ENCODE measurements at regions not wholly inside any gene's neighbourhood (a gene's known extent, or its start where the extent isn't known, plus 50 kb on each side); places are given as distances from the start of the nearest gene placed in this dataset.

DNA sequence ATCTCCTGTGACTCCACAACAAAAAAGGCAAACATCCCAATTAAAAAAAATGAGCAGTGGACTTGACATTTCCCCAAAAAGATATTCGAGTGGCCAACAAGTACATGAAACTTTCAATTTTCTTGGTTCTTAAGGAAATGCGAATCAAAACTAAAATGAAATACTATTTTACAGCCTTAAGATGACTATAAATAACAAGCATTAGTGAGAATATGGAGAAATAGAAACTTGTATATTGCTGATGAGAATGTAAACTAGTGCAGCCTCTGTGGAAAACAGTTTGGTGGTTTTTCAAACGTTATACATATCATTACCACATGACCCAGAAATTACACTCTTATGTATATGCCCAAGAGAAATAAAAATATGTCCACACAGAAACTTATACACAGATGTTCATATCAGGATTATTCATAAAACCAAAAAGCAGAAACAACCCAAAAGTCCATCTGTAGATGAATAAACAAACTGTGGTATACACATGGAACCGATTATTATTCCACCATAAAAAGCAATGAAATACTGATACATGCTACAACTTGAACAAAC is 153.2 kb upstream of the GPR149 start:
- Histone ChIP-seq H3K9me2 (ENCODE audit: low read depth, low read length) (no peaks in the 10 kb centered on the region), H3K79me2 (ENCODE audit: insufficient read depth, low read length) (no peaks in the 10 kb centered on the region), H2AFZ (ENCODE audit: low read length) (no peak overlapping the region), H3F3A (ENCODE audit: insufficient read depth, low read length) (no peaks in the 10 kb centered on the region), H3K9me3 (ENCODE audit: low read length) (no peaks in the 10 kb centered on the region), H4K20me1 (ENCODE audit: insufficient read depth, low read length) (no peaks in the 10 kb centered on the region), H3K9ac (ENCODE audit: low read length) (no peak overlapping the region), H3K4me1 (ENCODE audit: insufficient read depth, low read length, severe bottlenecking) (no peaks in the 10 kb centered on the region), H3K4me3 (ENCODE audit: low read depth, low read length, poor library complexity, severe bottlenecking) (no peak overlapping the region), H3K4me2 (ENCODE audit: low read length) (no peak overlapping the region), H3K36me3 (ENCODE audit: insufficient read depth, low read length) (no peaks in the 10 kb centered on the region), H3K27me3 (ENCODE audit: insufficient read depth, low read length) (no peaks in the 10 kb centered on the region), H3K27ac (ENCODE audit: low read depth, low read length, poor library complexity, severe bottlenecking) (no peak overlapping the region)
- TF ChIP-seq, protein P1, sequence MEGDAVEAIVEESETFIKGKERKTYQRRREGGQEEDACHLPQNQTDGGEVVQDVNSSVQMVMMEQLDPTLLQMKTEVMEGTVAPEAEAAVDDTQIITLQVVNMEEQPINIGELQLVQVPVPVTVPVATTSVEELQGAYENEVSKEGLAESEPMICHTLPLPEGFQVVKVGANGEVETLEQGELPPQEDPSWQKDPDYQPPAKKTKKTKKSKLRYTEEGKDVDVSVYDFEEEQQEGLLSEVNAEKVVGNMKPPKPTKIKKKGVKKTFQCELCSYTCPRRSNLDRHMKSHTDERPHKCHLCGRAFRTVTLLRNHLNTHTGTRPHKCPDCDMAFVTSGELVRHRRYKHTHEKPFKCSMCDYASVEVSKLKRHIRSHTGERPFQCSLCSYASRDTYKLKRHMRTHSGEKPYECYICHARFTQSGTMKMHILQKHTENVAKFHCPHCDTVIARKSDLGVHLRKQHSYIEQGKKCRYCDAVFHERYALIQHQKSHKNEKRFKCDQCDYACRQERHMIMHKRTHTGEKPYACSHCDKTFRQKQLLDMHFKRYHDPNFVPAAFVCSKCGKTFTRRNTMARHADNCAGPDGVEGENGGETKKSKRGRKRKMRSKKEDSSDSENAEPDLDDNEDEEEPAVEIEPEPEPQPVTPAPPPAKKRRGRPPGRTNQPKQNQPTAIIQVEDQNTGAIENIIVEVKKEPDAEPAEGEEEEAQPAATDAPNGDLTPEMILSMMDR (IDR thresholded peaks at IDR 0.05; ENCODE audit: low read length), result no peak
- TF ChIP-seq EZH2 (IDR thresholded peaks at IDR 0.05; ENCODE audit: borderline replicate concordance, low read length), result no peak

DNA sequence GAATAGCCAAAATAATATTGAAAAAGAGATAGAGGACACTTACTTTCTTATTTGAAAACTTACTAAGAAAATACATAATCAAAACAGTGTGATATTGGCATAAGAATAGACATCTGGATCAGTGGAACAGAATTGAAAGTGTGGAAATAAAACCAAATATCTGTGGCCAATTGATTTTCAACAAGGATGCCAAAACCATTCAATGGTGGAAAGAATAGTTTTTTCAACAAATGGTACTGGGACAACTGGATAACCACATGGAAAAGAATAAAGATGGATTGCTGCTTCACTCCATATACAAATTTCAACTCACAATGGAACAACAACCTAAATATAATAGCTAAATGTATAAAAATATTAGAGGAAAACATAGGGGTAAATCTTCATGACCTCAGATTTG is 152.5 kb upstream of the GPR149 start:
- no peaks in the 10 kb centered on the region for H3K79me2 ChIP-seq (ENCODE audit: insufficient read depth, low read length)
- H3K4me2 ChIP-seq (ENCODE audit: low read length), result no peak overlapping the region
- H3K9me3 ChIP-seq (ENCODE audit: low read length), result no peaks in the 10 kb centered on the region
- no peaks in the 10 kb centered on the region for H3K4me1 ChIP-seq (ENCODE audit: insufficient read depth, low read length, severe bottlenecking)
- H3K27ac ChIP-seq (ENCODE audit: low read depth, low read length, poor library complexity, severe bottlenecking), result no peak overlapping the region
- no peaks in the 10 kb centered on the region for H3K36me3 ChIP-seq (ENCODE audit: insufficient read depth, low read length)
- H4K20me1 ChIP-seq (ENCODE audit: insufficient read depth, low read length), result no peaks in the 10 kb centered on the region
- H3F3A ChIP-seq (ENCODE audit: insufficient read depth, low read length), result no peaks in the 10 kb centered on the region
- no peak overlapping the region for H3K9ac ChIP-seq (ENCODE audit: low read length)
- no peak overlapping the region for H3K4me3 ChIP-seq (ENCODE audit: low read depth, low read length, poor library complexity, severe bottlenecking)
- no peak overlapping the region for H2AFZ ChIP-seq (ENCODE audit: low read length)
- no peak for TF ChIP-seq EZH2 (IDR thresholded peaks at IDR 0.05; ENCODE audit: borderline replicate concordance, low read length)
- no peaks in the 10 kb centered on the region for H3K9me2 ChIP-seq (ENCODE audit: low read depth, low read length)
- no peaks in the 10 kb centered on the region for H3K27me3 ChIP-seq (ENCODE audit: insufficient read depth, low read length)

DNA sequence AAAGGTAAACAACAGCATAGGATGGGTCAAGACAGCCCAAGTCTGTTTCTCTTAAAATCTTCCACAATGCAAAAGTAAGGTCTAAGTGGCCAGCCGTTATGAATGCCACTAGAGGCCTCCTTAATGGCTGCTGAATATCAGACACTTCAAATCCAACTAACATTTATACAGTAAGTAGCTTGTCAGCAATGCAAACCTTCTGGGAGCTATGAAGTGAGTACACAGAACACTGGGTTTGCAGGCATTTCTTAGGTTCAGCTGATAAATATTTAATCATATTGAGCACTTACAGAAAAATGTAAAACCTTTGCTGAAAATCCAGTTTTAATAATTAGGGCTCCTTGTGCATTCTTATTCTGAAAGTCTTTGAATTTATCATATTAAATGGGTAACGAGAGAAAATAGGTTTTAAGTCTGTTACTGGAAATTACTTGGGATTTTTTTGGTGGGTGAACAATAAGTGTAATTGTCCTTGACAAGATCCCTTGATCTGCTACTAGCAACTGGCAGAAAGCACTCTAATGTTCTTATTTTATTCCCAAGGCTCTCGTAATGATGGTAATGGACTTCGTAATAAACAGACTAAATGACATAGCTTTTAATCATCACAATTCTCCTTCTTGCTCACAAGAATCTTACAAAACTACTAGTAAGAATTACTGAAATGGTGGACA is 141.7 kb upstream of the GPR149 start:
- no peak overlapping the region for H2AFZ ChIP-seq (ENCODE audit: low read length)

More for the DNA sequence above, 141.7 kb upstream of the GPR149 start:
- Histone ChIP-seq H3K79me2 (ENCODE audit: insufficient read depth, low read length) (no peaks in the 10 kb centered on the region), H3K27me3 (ENCODE audit: insufficient read depth, low read length) (no peaks in the 10 kb centered on the region), H3K4me1 (ENCODE audit: insufficient read depth, low read length, severe bottlenecking) (no peaks in the 10 kb centered on the region), H3K4me3 (ENCODE audit: low read depth, low read length, poor library complexity, severe bottlenecking) (no peak overlapping the region), H3K27ac (ENCODE audit: low read depth, low read length, poor library complexity, severe bottlenecking) (no peak overlapping the region), H3F3A (ENCODE audit: insufficient read depth, low read length) (no peaks in the 10 kb centered on the region), H3K36me3 (ENCODE audit: insufficient read depth, low read length) (no peaks in the 10 kb centered on the region), H3K9ac (ENCODE audit: low read length) (no peak overlapping the region), H3K4me2 (ENCODE audit: low read length) (no peak overlapping the region), H3K9me2 (ENCODE audit: low read depth, low read length) (no peaks in the 10 kb centered on the region), H4K20me1 (ENCODE audit: insufficient read depth, low read length) (no peaks in the 10 kb centered on the region), H3K9me3 (ENCODE audit: low read length) (no peaks in the 10 kb centered on the region)
- TF ChIP-seq, protein P1 (IDR thresholded peaks at IDR 0.05; ENCODE audit: low read length), result no peak
- TF ChIP-seq EZH2 (IDR thresholded peaks at IDR 0.05; ENCODE audit: borderline replicate concordance, low read length), result no peak

All from OCI-LY1 (cell line).